ENCODE measurements at regions not wholly inside any gene's neighbourhood (a gene's known extent, or its start where the extent isn't known, plus 50 kb on each side); places are given as distances from the start of the nearest gene placed in this dataset.

DNA sequence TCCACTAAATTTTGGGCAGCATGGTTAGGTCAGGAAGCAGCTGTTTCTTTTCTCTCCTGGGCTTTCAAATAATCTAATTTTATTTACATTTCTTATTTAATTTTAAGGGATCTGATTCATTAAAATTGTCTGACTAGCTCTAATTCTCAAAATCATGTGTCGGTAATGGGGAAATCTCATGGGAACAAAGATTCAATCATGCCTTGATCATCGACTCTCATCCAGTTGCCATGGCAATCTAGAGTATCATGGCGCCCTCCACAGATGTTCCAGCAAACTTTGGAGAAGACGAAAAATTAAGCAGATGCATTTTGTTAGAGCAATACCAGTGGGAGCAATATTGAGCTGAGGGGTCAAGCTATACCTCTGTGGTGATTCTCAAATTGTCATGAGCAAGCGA lies 358.0 kb upstream of the CDH4 start:
- no peak overlapping the region for H3K27ac Mint-ChIP-seq
- DNase-seq, result no peak
- no peak overlapping the region for H3K4me3 ChIP-seq (ENCODE audit: low read length)
- peaks cover 0 to 3% of the 10 kb centered on the region in 2 experiments for H3K9me3 ChIP-seq (ENCODE audit: control insufficient read depth in 1 of 2, insufficient read depth in 1 of 2, low read length in 2 of 2)
- no peak overlapping the region for H3K4me3 Mint-ChIP-seq
- no peaks in the 10 kb centered on the region for H3K4me1 ChIP-seq (ENCODE audit: insufficient read depth, low read length)
- no peaks in the 10 kb centered on the region for H3K36me3 Mint-ChIP-seq (ENCODE audit: low read depth)
- no peak for ATAC-seq (ENCODE audit: poor library complexity)
- no peak overlapping the region for H3K27ac ChIP-seq (ENCODE audit: low read depth in 1 of 2, low read length in 2 of 2)
- no peaks in the 10 kb centered on the region for H3K4me1 Mint-ChIP-seq (ENCODE audit: low read depth)
- POLR2A ChIA-PET, result no interaction called here
- no peaks in the 10 kb centered on the region for H3K27me3 Mint-ChIP-seq
- intact Hi-C loops (cut with DNase I, micrococcal nuclease), result no loop called here
- CTCF ChIA-PET, result no interaction called here
- no peaks in the 10 kb centered on the region for H3K27me3 ChIP-seq (ENCODE audit: control insufficient read depth in 1 of 2, insufficient read depth in 2 of 2, low read length in 2 of 2)
- H3K36me3 ChIP-seq (ENCODE audit: insufficient read depth, low read length), result no peaks in the 10 kb centered on the region
- no peaks in the 10 kb centered on the region for H3K9me3 Mint-ChIP-seq
- TF ChIP-seq, protein P1, sequence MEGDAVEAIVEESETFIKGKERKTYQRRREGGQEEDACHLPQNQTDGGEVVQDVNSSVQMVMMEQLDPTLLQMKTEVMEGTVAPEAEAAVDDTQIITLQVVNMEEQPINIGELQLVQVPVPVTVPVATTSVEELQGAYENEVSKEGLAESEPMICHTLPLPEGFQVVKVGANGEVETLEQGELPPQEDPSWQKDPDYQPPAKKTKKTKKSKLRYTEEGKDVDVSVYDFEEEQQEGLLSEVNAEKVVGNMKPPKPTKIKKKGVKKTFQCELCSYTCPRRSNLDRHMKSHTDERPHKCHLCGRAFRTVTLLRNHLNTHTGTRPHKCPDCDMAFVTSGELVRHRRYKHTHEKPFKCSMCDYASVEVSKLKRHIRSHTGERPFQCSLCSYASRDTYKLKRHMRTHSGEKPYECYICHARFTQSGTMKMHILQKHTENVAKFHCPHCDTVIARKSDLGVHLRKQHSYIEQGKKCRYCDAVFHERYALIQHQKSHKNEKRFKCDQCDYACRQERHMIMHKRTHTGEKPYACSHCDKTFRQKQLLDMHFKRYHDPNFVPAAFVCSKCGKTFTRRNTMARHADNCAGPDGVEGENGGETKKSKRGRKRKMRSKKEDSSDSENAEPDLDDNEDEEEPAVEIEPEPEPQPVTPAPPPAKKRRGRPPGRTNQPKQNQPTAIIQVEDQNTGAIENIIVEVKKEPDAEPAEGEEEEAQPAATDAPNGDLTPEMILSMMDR (IDR thresholded peaks at IDR 0.05), result no peak

DNA sequence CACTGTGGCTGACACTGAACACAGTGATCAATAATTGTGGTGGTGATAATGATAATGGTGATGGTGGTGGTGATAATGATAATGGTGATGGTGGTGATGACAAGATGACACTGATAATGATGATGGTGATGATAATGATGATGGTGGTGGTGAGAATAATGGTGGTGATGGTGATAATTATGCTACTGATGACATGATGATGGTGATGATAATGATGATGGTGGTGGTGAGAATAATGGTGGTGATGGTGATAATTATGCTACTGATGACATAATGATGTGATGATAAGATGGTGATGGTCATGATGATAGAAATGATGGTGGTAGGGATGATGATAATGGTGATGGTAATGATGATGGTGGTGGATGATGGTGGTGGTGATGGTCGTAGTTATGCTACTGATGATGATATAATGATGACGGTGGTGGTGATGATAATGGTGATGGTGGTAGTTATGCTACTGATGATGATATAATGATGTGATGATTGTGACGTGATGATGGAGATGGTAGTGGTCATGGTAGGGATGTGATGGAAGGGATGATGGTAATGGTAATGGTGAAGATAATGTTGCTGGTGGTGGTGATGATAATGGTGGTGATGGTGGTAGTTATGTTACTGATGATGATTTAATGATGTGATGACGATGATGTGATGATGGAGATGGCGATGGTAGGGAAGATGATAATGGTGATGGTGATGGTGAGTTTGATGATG lies 356.5 kb upstream of the CDH4 start:
- H3K9me3 ChIP-seq (ENCODE audit: control insufficient read depth in 1 of 2, insufficient read depth in 1 of 2, low read length in 2 of 2), result peaks cover 0 to 3% of the 10 kb centered on the region in 2 experiments
- H3K27ac ChIP-seq (ENCODE audit: low read depth in 1 of 2, low read length in 2 of 2), result no peak overlapping the region
- CTCF ChIA-PET, result no interaction called here

DNA sequence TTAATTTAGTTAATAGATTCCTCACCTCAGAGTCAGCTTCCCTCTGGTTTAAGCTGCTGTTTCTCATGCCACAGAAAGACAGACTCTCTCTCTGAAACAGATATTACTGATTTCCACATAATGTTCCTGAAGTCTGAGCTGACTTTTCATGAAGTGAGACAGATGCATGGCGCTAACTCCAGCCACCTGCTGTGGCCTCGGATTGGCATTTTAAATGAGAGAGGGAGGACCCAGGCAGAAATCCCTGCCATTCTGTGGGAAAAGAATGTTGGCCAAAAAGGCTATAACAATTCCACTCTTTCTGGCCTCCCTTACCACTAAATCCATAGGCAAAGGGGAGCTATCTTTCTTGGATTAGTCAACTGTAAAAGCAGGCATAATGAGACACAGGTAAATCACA lies 354.1 kb upstream of the CDH4 start:
- no peak overlapping the region for H3K27ac ChIP-seq (ENCODE audit: low read depth in 1 of 2, low read length in 2 of 2)
- no peaks in the 10 kb centered on the region for H3K4me1 ChIP-seq (ENCODE audit: insufficient read depth, low read length)
- H3K4me3 ChIP-seq (ENCODE audit: low read length), result no peak overlapping the region
- DNase-seq (no peak), ATAC-seq (ENCODE audit: poor library complexity) (no peak)
- H3K9me3 Mint-ChIP-seq, result peaks cover 3% of the 10 kb centered on the region
- no peaks in the 10 kb centered on the region for H3K36me3 Mint-ChIP-seq (ENCODE audit: low read depth)
- H3K4me1 Mint-ChIP-seq (ENCODE audit: low read depth), result no peaks in the 10 kb centered on the region
- TF ChIP-seq, protein P1 (IDR thresholded peaks at IDR 0.05), result no peak
- no peak overlapping the region for H3K27ac Mint-ChIP-seq
- peaks cover 0 to 11% of the 10 kb centered on the region in 2 experiments for H3K9me3 ChIP-seq (ENCODE audit: control insufficient read depth in 1 of 2, insufficient read depth in 1 of 2, low read length in 2 of 2)
- peaks cover 6% of the 10 kb centered on the region for H3K27me3 Mint-ChIP-seq
- no peak overlapping the region for H3K4me3 Mint-ChIP-seq
- POLR2A ChIA-PET, result no interaction called here
- H3K36me3 ChIP-seq (ENCODE audit: insufficient read depth, low read length), result no peaks in the 10 kb centered on the region
- CTCF ChIA-PET, result no interaction called here
- H3K27me3 ChIP-seq (ENCODE audit: control insufficient read depth in 1 of 2, insufficient read depth in 2 of 2, low read length in 2 of 2), result no peaks in the 10 kb centered on the region
- intact Hi-C loops (cut with DNase I, micrococcal nuclease), result no loop called here

More for the DNA sequence above, 356.5 kb upstream of the CDH4 start:
- H3K27me3 ChIP-seq (ENCODE audit: control insufficient read depth in 1 of 2, insufficient read depth in 2 of 2, low read length in 2 of 2), result no peaks in the 10 kb centered on the region
- intact Hi-C loops (cut with DNase I, micrococcal nuclease), result no loop called here
- H3K4me3 Mint-ChIP-seq, result no peak overlapping the region
- H3K9me3 Mint-ChIP-seq, result no peaks in the 10 kb centered on the region
- no peaks in the 10 kb centered on the region for H3K27me3 Mint-ChIP-seq
- H3K36me3 Mint-ChIP-seq (ENCODE audit: low read depth), result no peaks in the 10 kb centered on the region
- H3K27ac Mint-ChIP-seq, result no peak overlapping the region
- no peaks in the 10 kb centered on the region for H3K4me1 Mint-ChIP-seq (ENCODE audit: low read depth)
- POLR2A ChIA-PET, result no interaction called here
- DNase-seq, result no peak
- no peaks in the 10 kb centered on the region for H3K4me1 ChIP-seq (ENCODE audit: insufficient read depth, low read length)
- no peaks in the 10 kb centered on the region for H3K36me3 ChIP-seq (ENCODE audit: insufficient read depth, low read length)
- H3K4me3 ChIP-seq (ENCODE audit: low read length), result no peak overlapping the region
- no peak for ATAC-seq (ENCODE audit: poor library complexity)
- TF ChIP-seq, protein P1 (IDR thresholded peaks at IDR 0.05), result no peak

Measured in CD4-positive, alpha-beta T cell (primary cell).